BE2C (cell line): ENCODE measurements at regions not wholly inside any gene's neighbourhood (a gene's known extent, or its start where the extent isn't known, plus 50 kb on each side); places are given as distances from the start of the nearest gene placed in this dataset.

ENCODE experiments used
- DNase-seq: peaks from one replicate; pipeline ENCODE4 v3.0.0-alpha.2; 2020
- H3K27me3 ChIP-seq: fragments of 250-450 bp; sonication (Bioruptor Pico); 2 replicates; pipeline ENCODE4 v1.5.1; 2020; ENCODE audit warnings: mild to moderate bottlenecking
- H3K36me3 ChIP-seq: fragments of 250-450 bp; sonication (Bioruptor Pico); 2 replicates; pipeline ENCODE4 v1.5.1; 2020; ENCODE audit warnings: mild to moderate bottlenecking
- H3K4me1 ChIP-seq: fragments of 250-450 bp; sonication (Bioruptor Pico); 2 replicates; pipeline ENCODE4 v1.5.1; 2020
- H3K4me3 ChIP-seq: 2 replicates; pipeline ENCODE4 v1.5.1; 2011; ENCODE audit warnings: low read depth, low read length
- H3K9me3 ChIP-seq: fragments of 250-450 bp; sonication (Bioruptor Pico); 2 replicates; pipeline ENCODE4 v1.5.1; 2020
- CTCF ChIP-seq: IDR thresholded peaks from 2 replicates; pipeline ENCODE4 v1.5.1; 2012; ENCODE audit warnings: mild to moderate bottlenecking, low read depth, low read length

DNA sequence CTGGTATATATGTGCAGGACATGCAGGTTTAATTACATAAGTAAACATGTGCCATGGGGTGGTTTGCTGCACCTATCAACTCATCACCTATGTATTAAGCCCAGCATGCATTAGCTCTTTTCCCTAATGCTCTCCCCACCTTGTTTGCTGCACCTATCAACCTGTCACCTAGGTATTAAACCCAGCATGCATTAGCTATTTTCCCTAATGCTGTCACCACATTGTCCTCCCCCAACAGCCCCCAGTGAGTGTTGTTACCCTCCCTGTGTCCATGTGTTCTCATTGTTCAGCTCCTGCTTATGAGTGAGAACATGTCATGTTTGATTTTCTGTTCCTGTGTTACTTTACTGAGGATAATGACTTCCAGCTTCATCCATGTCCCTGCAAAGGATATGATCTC lies 300.5 kb downstream of the ANKRD7 start:
- DNase-seq = no peak
- no peaks in the 10 kb centered on the region for H3K4me1 ChIP-seq
- peaks cover 3% of the 10 kb centered on the region; the same call in 1 of the 2 replicates for H3K9me3 ChIP-seq
- TF ChIP-seq CTCF = no peak
- H3K27me3 ChIP-seq = no peaks in the 10 kb centered on the region
- no peak overlapping the region for H3K4me3 ChIP-seq
- H3K36me3 ChIP-seq = no peaks in the 10 kb centered on the region

DNA sequence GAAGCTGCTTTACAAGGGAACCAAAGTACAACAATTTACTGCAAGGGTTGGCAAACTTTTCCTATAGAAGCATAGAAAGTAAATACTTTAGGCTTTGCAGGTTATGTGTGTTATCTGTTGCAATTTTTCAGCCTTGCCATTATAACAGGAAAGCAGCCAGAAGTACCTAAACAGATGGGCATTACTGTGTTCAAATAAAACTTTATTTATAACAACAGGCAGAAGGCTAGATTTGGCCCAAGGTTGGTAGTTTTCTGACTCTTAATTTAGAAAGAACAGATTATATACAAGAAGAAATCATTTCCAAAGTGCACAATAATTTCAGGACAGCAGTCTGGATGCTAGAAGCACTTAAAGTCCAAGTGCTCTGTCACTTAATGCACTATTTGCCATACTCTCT lies 307.1 kb downstream of the ANKRD7 start:
- H3K4me3 ChIP-seq = no peak overlapping the region
- no peaks in the 10 kb centered on the region for H3K36me3 ChIP-seq
- DNase-seq = no peak
- TF ChIP-seq CTCF = no peak
- no peaks in the 10 kb centered on the region for H3K27me3 ChIP-seq
- no peaks in the 10 kb centered on the region for H3K9me3 ChIP-seq
- H3K4me1 ChIP-seq = no peaks in the 10 kb centered on the region

DNA sequence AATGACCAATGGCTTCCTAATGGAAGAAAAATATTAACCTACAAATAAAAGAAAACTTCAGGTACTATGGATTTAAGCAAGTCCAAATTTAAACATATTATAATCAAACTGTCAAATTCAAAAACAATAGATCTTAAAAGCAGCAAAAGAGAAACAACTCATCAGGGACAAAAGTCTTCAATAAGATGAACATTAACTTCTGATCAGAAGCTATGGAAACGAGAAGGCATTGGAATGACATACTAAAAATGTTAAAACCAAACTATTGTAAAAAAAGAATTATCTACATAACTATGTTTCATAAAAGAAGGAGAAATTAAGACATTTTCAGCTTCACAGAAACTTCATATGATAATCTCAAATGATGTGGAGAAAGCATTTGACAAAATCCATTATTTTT lies 334.7 kb downstream of the ANKRD7 start:
- H3K9me3 ChIP-seq = no peaks in the 10 kb centered on the region; the same call in 1 of the 2 replicates
- no peak overlapping the region for H3K4me3 ChIP-seq
- TF ChIP-seq CTCF = no peak
- H3K4me1 ChIP-seq = no peaks in the 10 kb centered on the region
- DNase-seq = no peak
- no peaks in the 10 kb centered on the region for H3K27me3 ChIP-seq
- no peaks in the 10 kb centered on the region for H3K36me3 ChIP-seq

GRCh38 chr7:118563311-118563710 lies 338.8 kb downstream of the ANKRD7 start:
- Histone ChIP-seq H3K4me3 (no peak overlapping the region), H3K4me1 (no peaks in the 10 kb centered on the region), H3K9me3 (no peaks in the 10 kb centered on the region; the same call in 1 of the 2 replicates), H3K36me3 (no peaks in the 10 kb centered on the region), H3K27me3 (no peaks in the 10 kb centered on the region)
- DNase-seq = no peak
- TF ChIP-seq CTCF = no peak

DNA sequence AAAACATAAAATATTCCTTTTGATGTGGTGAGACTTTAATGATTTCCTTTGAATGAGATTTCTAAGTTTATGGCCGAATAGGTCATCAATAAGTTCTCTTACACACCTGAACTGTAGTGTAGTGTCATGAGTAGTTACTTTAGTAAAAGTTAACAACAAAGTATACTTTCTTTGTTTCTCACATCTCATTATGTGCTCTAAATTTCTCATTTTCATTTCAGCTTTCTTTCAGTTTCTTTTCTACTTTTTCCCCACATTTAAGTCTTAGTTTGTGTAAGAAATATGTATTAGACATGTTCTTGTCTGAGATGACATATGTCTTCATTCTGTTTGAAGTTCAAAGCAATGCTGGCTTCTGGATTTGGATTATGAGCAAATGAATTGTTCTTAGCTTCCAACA lies 348.1 kb downstream of the ANKRD7 start:
- Histone ChIP-seq H3K9me3 (no peaks in the 10 kb centered on the region; the same call in 1 of the 2 replicates), H3K4me3 (no peak overlapping the region), H3K4me1 (no peaks in the 10 kb centered on the region), H3K36me3 (no peaks in the 10 kb centered on the region), H3K27me3 (no peaks in the 10 kb centered on the region)
- TF ChIP-seq CTCF = no peak
- DNase-seq = no peak

DNA sequence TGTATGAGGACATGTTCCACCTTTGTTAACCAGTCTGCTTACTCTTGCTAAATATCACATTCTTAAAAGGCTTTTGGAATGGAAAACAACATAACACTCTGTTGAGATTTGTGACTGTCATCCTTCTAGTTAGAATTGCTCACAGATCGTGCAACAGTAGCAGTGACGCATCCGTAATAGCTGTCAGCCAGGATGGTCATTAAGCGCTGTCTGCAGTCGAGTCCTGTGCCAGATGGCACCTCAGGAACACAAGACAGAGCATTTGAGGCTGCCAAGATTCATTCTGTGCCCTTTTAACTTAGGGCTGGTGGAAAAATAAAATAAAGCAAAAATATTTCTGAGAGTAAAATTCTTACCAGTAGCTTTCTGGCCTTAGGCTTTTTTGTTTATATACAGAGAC lies 348.6 kb downstream of the ANKRD7 start:
- no peaks in the 10 kb centered on the region for H3K9me3 ChIP-seq
- H3K4me1 ChIP-seq = no peaks in the 10 kb centered on the region
- no peak for DNase-seq
- no peaks in the 10 kb centered on the region for H3K27me3 ChIP-seq
- H3K36me3 ChIP-seq = no peaks in the 10 kb centered on the region
- H3K4me3 ChIP-seq = no peak overlapping the region
- TF ChIP-seq CTCF = no peak
